Loucy (cell line): ENCODE measurements at regions not wholly inside any gene's neighbourhood (a gene's known extent, or its start where the extent isn't known, plus 50 kb on each side); places are given as distances from the start of the nearest gene placed in this dataset.

Experiments
- H2AFZ ChIP-seq: fragments of 200-600 bp; sonication (generic); 2 replicates; pipeline ENCODE4 v1.6.0; 2016; ENCODE audit warnings: antibody characterized with exemption, mild to moderate bottlenecking, low read length, moderate library complexity
- H3F3A ChIP-seq: fragments of 200-600 bp; 2 replicates; pipeline ENCODE4 v1.6.0; 2016; ENCODE audit warnings: antibody characterized with exemption, low read depth, mild to moderate bottlenecking
- H3K27me3 ChIP-seq: fragments of 200-600 bp; sonication (generic); 2 replicates; pipeline ENCODE4 v1.6.1; 2014; ENCODE audit warnings: low read length, mild to moderate bottlenecking; ENCODE audit not compliant: insufficient read depth, poor library complexity, severe bottlenecking
- H3K36me3 ChIP-seq: fragments of 200-600 bp; sonication (generic); 2 replicates; pipeline ENCODE4 v1.6.1; 2016; ENCODE audit warnings: low read length; ENCODE audit not compliant: insufficient read depth
- H3K4me1 ChIP-seq: fragments of 200-600 bp; sonication (generic); 2 replicates; pipeline ENCODE4 v1.5.1; 2014; ENCODE audit warnings: low read length, mild to moderate bottlenecking; ENCODE audit not compliant: insufficient read depth, poor library complexity, severe bottlenecking
- H3K4me2 ChIP-seq: fragments of 200-600 bp; sonication (generic); 2 replicates; pipeline ENCODE4 v1.6.0; 2014; ENCODE audit warnings: antibody characterized with exemption, low read length, low read depth, mild to moderate bottlenecking; ENCODE audit not compliant: poor library complexity, severe bottlenecking
- H3K4me3 ChIP-seq: fragments of 200-600 bp; sonication (generic); 2 replicates; pipeline ENCODE4 v1.5.1; 2014; ENCODE audit warnings: low read length, mild to moderate bottlenecking, mixed read lengths; ENCODE audit not compliant: poor library complexity, severe bottlenecking
- H3K79me2 ChIP-seq: fragments of 200-600 bp; sonication (generic); 2 replicates; pipeline ENCODE4 v1.6.1; 2014; ENCODE audit warnings: low read length; ENCODE audit not compliant: insufficient read depth
- H3K9ac ChIP-seq: fragments of 200-600 bp; sonication (generic); 2 replicates; pipeline ENCODE4 v1.6.0; 2014; ENCODE audit warnings: mild to moderate bottlenecking, low read depth, low read length, moderate library complexity; ENCODE audit not compliant: poor library complexity, severe bottlenecking
- H3K9me2 ChIP-seq: fragments of 200-600 bp; sonication (generic); replicated peaks from 2 replicates; pipeline ENCODE4 v1.6.1; 2016; ENCODE audit warnings: low read depth, low read length, mixed read lengths
- H3K9me3 ChIP-seq: fragments of 200-600 bp; sonication (generic); 2 replicates; pipeline ENCODE4 v1.6.1; 2014; ENCODE audit warnings: mild to moderate bottlenecking, antibody characterized with exemption, low read length, low read depth; ENCODE audit not compliant: insufficient read depth
- H4K20me1 ChIP-seq: fragments of 200-600 bp; sonication (generic); 2 replicates; pipeline ENCODE4 v1.6.0; 2014; ENCODE audit warnings: antibody characterized with exemption, low read length, mild to moderate bottlenecking; ENCODE audit not compliant: insufficient read depth, poor library complexity, severe bottlenecking
- CTCF ChIP-seq: fragments of 200-600 bp; sonication (generic); conservative IDR thresholded peaks from 2 replicates; pipeline ENCODE4 v1.5.1; 2014; ENCODE audit warnings: mild to moderate bottlenecking, antibody characterized with exemption, low read length
- EZH2phosphoT487 ChIP-seq: fragments of 200-600 bp; IDR thresholded peaks from 2 replicates; pipeline ENCODE4 v1.6.1; 2018; ENCODE audit warnings: antibody characterized with exemption, mild to moderate bottlenecking, moderate library complexity, borderline replicate concordance

GRCh38 chr5:161201558-161201957 is 345.0 kb downstream of the GABRB2 start:
- Histone ChIP-seq H3K9ac (no peak overlapping the region), H4K20me1 (no peaks in the 10 kb centered on the region), H3K27me3 (no peaks in the 10 kb centered on the region), H3F3A (no peaks in the 10 kb centered on the region), H3K36me3 (no peaks in the 10 kb centered on the region), H3K9me2 (no peaks in the 10 kb centered on the region), H3K4me2 (no peak overlapping the region), H3K4me3 (no peak overlapping the region), H2AFZ (no peak overlapping the region), H3K79me2 (no peaks in the 10 kb centered on the region), H3K9me3 (no peaks in the 10 kb centered on the region), H3K4me1 (no peaks in the 10 kb centered on the region)
- no peak for TF ChIP-seq EZH2phosphoT487
- TF ChIP-seq CTCF: no peak

- Histone ChIP-seq H3F3A (no peaks in the 10 kb centered on the region), H3K9ac (no peak overlapping the region), H3K27me3 (no peaks in the 10 kb centered on the region), H3K9me3 (no peaks in the 10 kb centered on the region), H3K4me2 (no peak overlapping the region), H4K20me1 (no peaks in the 10 kb centered on the region), H3K79me2 (no peaks in the 10 kb centered on the region), H2AFZ (no peak overlapping the region), H3K9me2 (no peaks in the 10 kb centered on the region), H3K4me1 (no peaks in the 10 kb centered on the region), H3K36me3 (no peaks in the 10 kb centered on the region), H3K4me3 (no peak overlapping the region)
- TF ChIP-seq CTCF (no peak), EZH2phosphoT487 (no peak)
Observed at GRCh38 chr5:161190778-161191177, 338.8 kb upstream of the ATP10B start.

- no peaks in the 10 kb centered on the region for H4K20me1 ChIP-seq
- no peaks in the 10 kb centered on the region for H3K9me3 ChIP-seq
- no peaks in the 10 kb centered on the region for H3K9me2 ChIP-seq
- H3K4me2 ChIP-seq: no peak overlapping the region
- H3K4me1 ChIP-seq: no peaks in the 10 kb centered on the region
- TF ChIP-seq EZH2phosphoT487 (no peak), CTCF (no peak)
- H3K4me3 ChIP-seq: no peak overlapping the region
- H2AFZ ChIP-seq: no peak overlapping the region
- no peaks in the 10 kb centered on the region for H3F3A ChIP-seq
- no peaks in the 10 kb centered on the region for H3K36me3 ChIP-seq
- no peak overlapping the region for H3K9ac ChIP-seq
- no peaks in the 10 kb centered on the region for H3K79me2 ChIP-seq
- no peaks in the 10 kb centered on the region for H3K27me3 ChIP-seq
Observed at GRCh38 chr5:161190086-161190485, 338.1 kb upstream of the ATP10B start.
